Liver (tissue), 8 donors: ENCODE measurements at regions not wholly inside any gene's neighbourhood (a gene's known extent, or its start where the extent isn't known, plus 50 kb on each side); places are given as distances from the start of the nearest gene placed in this dataset.

Experiments
- DNase-seq: peaks from one replicate; pipeline ENCODE4 v3.0.0-alpha.2; 2017; ENCODE audit warnings: low spot score
- H3K27ac ChIP-seq, 2 donors: one replicate each; pipeline ENCODE4 v1.7.0; 2013; ENCODE audit warnings: inconsistent platforms in 2 of 2, low read length in 2 of 2, control low read depth in 1 of 2, low read depth in 1 of 2, mild to moderate bottlenecking in 1 of 2
- H3K27me3 ChIP-seq, 4 donors: one replicate each; pipeline versions ENCODE4 v1.6.1 to v1.7.0; 2013; ENCODE audit warnings: low read length in 3 of 4, inconsistent platforms in 1 of 4, mild to moderate bottlenecking in 1 of 4, moderate library complexity in 1 of 4; ENCODE audit not compliant: control insufficient read depth in 4 of 4, insufficient read depth in 4 of 4
- H3K36me3 ChIP-seq, 4 donors: one replicate each; pipeline versions ENCODE4 v1.6.1 to v1.7.0; 2013; ENCODE audit warnings: low read length in 3 of 4, mild to moderate bottlenecking in 3 of 4, low read depth in 1 of 4, moderate library complexity in 1 of 4; ENCODE audit not compliant: control insufficient read depth in 4 of 4, insufficient read depth in 3 of 4
- H3K4me1 ChIP-seq, 4 donors: one replicate each; pipeline versions ENCODE4 v1.6.1 to v1.7.0; 2013; ENCODE audit warnings: low read length in 3 of 4, mild to moderate bottlenecking in 3 of 4, moderate library complexity in 1 of 4; ENCODE audit not compliant: control insufficient read depth in 4 of 4, insufficient read depth in 4 of 4
- H3K4me3 ChIP-seq, 3 donors: one replicate each; pipeline versions ENCODE4 v1.6.1 to v1.7.0; 2013; ENCODE audit warnings: low read length in 3 of 3, control low read depth in 1 of 3, low read depth in 1 of 3, mild to moderate bottlenecking in 1 of 3
- H3K9ac ChIP-seq, 2 donors: one replicate each; pipeline ENCODE4 v1.7.0; 2013; ENCODE audit warnings: low read length in 2 of 2, mild to moderate bottlenecking in 2 of 2, moderate library complexity in 2 of 2, control low read depth in 1 of 2, low read depth in 1 of 2
- H3K9me3 ChIP-seq, 4 donors: one replicate each; pipeline versions ENCODE4 v1.6.1 to v1.7.0; 2013; ENCODE audit warnings: low read length in 3 of 4; ENCODE audit not compliant: control insufficient read depth in 4 of 4
- EGR1 ChIP-seq, 2 donors: IDR thresholded peaks; 2 replicates each; pipeline ENCODE4 v1.6.1; 2016 to 2018; ENCODE audit warnings: antibody characterized with exemption in 2 of 2, low read depth in 2 of 2
- FOXA1 ChIP-seq: IDR thresholded peaks from 2 replicates; pipeline ENCODE4 v1.6.1; 2016; ENCODE audit warnings: antibody characterized with exemption
- FOXA2 ChIP-seq: IDR thresholded peaks from 2 replicates; pipeline ENCODE4 v1.6.1; 2016; ENCODE audit warnings: antibody characterized with exemption
- GABPA ChIP-seq, 2 donors: IDR thresholded peaks in 1 of 2; conservative IDR thresholded peaks in 1 of 2; 2 replicates each; pipeline ENCODE4 v1.6.1; 2016; ENCODE audit warnings: antibody characterized with exemption in 2 of 2, mild to moderate bottlenecking in 1 of 2, moderate library complexity in 1 of 2
- HNF4A ChIP-seq, 2 donors: conservative IDR thresholded peaks; 2 replicates each; pipeline ENCODE4 v1.6.1; 2016; ENCODE audit warnings: antibody characterized with exemption in 2 of 2, mild to moderate bottlenecking in 2 of 2
- HNF4G ChIP-seq: IDR thresholded peaks from 2 replicates; pipeline ENCODE4 v1.6.1; 2016; ENCODE audit warnings: antibody characterized with exemption
- JUND ChIP-seq, 2 donors: IDR thresholded peaks; 2 replicates each; pipeline ENCODE4 v1.6.1; 2016; ENCODE audit warnings: antibody characterized with exemption in 2 of 2
- NR2F2 ChIP-seq: IDR thresholded peaks from 2 replicates; pipeline ENCODE4 v1.6.1; 2016; ENCODE audit warnings: antibody characterized with exemption
- RAD21 ChIP-seq, 2 donors: IDR thresholded peaks; 2 replicates each; pipeline ENCODE4 v1.6.1; 2016; ENCODE audit warnings: antibody characterized with exemption in 2 of 2, mild to moderate bottlenecking in 2 of 2
- TAF1 ChIP-seq: conservative IDR thresholded peaks from 2 replicates; pipeline ENCODE4 v1.6.1; 2016; ENCODE audit warnings: antibody characterized with exemption, mild to moderate bottlenecking
- YY1 ChIP-seq: IDR thresholded peaks from 2 replicates; pipeline ENCODE4 v1.6.1; 2016; ENCODE audit warnings: antibody characterized with exemption, mild to moderate bottlenecking
- WGBS: extraction: QIAGEN DNeasy Blood & Tissue Kit; methylation state at CpG from one replicate; pipeline ENCODE4 v1.1.7; 2013; 5-methylcytosine and 5-hydroxymethylcytosine counted together
- TF ChIP-seq, protein P1 (sequence below): IDR thresholded peaks from 2 replicates; pipeline ENCODE4 v1.6.1; 2016; ENCODE audit warnings: antibody characterized with exemption
- TF ChIP-seq, protein P2 (sequence below): IDR thresholded peaks from 2 replicates; pipeline ENCODE4 v1.6.1; 2016; ENCODE audit warnings: antibody characterized with exemption, mild to moderate bottlenecking
- TF ChIP-seq, protein P3 (sequence below): IDR thresholded peaks from 2 replicates; pipeline ENCODE4 v1.6.1; 2016; ENCODE audit warnings: antibody characterized with exemption
- TF ChIP-seq, protein P4 (sequence below): fragments of 150-350 bp; IDR thresholded peaks from 2 replicates; pipeline ENCODE4 v1.5.1; 2017; ENCODE audit warnings: improper control_type of control experiment, low read depth, low read length; ENCODE audit not compliant: missing input control
- donor health status: healthy.
- donor health status: healthy.
- donor health status: healthy.
- donor health status: healthy.
- donor health status: healthy.

DNA sequence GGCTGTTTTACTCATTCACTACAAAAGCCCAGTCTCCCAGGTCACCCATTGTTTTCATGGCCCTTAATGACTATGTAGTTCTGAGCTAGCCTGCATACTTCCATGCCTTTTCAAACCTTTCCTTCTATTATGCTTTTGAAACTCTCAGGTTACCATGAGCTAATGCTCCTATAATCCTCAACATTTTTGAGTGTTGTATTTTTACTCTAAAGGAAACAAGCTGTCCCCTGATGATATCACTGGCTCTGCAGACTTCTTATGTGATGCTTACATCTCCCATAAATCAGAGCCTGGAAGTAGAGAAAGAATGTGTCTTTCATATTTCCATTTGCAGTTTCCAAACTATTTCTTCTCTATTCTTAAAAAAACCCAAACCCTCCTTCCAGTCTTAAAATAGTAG lies 159.0 kb upstream of the RAG2 start:
- TF ChIP-seq, protein P1, sequence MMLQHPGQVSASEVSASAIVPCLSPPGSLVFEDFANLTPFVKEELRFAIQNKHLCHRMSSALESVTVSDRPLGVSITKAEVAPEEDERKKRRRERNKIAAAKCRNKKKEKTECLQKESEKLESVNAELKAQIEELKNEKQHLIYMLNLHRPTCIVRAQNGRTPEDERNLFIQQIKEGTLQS = no peak
- TF ChIP-seq RAD21 (IDR thresholded peaks at IDR 0.05) = no peak
- H3K4me1 ChIP-seq = no peaks in the 10 kb centered on the region
- no peaks in the 10 kb centered on the region for H3K36me3 ChIP-seq
- H3K9ac ChIP-seq = no peak overlapping the region
- no peak for DNase-seq
- no peak overlapping the region for H3K27ac ChIP-seq
- H3K4me3 ChIP-seq = no peak overlapping the region
- H3K9me3 ChIP-seq = peaks cover 0 to 1% (median 0%) of the 10 kb centered on the region in 4 donors
- peaks cover 0 to 3% (median 0%) of the 10 kb centered on the region in 4 donors for H3K27me3 ChIP-seq

DNA sequence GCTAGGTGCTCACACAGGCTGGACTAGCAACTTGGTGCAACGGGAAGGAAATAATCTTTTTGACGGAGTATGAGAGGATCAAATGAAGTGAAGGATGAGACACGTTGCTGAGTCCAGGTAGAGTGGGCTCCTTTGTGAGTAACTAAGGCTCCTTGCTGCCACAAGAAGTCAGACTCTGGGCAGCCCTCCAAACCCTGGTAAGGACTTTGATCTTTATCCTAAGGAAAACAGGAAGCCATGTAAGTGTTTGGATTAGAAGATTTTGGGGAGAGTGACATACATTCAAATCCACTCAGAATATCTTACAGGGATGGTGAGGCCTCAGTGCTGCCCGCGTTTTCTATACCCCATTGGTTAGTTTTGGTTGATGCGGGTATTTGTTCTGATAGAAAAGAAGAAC lies 155.9 kb upstream of the RAG2 start:
- H3K9me3 ChIP-seq = no peaks in the 10 kb centered on the region
- TF ChIP-seq JUND (IDR thresholded peaks at IDR 0.05) (no peak), GABPA (IDR thresholded peaks at IDR 0.05 in 1 of 2, conservative IDR thresholded peaks at IDR 0.05 in 1 of 2) (no peak), RAD21 (IDR thresholded peaks at IDR 0.05) (no peak), HNF4A (conservative IDR thresholded peaks at IDR 0.05) (no peak)
- TF ChIP-seq, protein P2, sequence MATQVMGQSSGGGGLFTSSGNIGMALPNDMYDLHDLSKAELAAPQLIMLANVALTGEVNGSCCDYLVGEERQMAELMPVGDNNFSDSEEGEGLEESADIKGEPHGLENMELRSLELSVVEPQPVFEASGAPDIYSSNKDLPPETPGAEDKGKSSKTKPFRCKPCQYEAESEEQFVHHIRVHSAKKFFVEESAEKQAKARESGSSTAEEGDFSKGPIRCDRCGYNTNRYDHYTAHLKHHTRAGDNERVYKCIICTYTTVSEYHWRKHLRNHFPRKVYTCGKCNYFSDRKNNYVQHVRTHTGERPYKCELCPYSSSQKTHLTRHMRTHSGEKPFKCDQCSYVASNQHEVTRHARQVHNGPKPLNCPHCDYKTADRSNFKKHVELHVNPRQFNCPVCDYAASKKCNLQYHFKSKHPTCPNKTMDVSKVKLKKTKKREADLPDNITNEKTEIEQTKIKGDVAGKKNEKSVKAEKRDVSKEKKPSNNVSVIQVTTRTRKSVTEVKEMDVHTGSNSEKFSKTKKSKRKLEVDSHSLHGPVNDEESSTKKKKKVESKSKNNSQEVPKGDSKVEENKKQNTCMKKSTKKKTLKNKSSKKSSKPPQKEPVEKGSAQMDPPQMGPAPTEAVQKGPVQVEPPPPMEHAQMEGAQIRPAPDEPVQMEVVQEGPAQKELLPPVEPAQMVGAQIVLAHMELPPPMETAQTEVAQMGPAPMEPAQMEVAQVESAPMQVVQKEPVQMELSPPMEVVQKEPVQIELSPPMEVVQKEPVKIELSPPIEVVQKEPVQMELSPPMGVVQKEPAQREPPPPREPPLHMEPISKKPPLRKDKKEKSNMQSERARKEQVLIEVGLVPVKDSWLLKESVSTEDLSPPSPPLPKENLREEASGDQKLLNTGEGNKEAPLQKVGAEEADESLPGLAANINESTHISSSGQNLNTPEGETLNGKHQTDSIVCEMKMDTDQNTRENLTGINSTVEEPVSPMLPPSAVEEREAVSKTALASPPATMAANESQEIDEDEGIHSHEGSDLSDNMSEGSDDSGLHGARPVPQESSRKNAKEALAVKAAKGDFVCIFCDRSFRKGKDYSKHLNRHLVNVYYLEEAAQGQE = no peak
- peaks cover 0 to 3% (median 0%) of the 10 kb centered on the region in 4 donors for H3K27me3 ChIP-seq
- H3K27ac ChIP-seq = no peak overlapping the region
- H3K36me3 ChIP-seq = no peaks in the 10 kb centered on the region
- WGBS = 80% methylated on average over 6 of the region's 6 CpGs
- no peak for DNase-seq
- no peak overlapping the region for H3K4me3 ChIP-seq
- no peak overlapping the region for H3K9ac ChIP-seq
- no peaks in the 10 kb centered on the region for H3K4me1 ChIP-seq

DNA sequence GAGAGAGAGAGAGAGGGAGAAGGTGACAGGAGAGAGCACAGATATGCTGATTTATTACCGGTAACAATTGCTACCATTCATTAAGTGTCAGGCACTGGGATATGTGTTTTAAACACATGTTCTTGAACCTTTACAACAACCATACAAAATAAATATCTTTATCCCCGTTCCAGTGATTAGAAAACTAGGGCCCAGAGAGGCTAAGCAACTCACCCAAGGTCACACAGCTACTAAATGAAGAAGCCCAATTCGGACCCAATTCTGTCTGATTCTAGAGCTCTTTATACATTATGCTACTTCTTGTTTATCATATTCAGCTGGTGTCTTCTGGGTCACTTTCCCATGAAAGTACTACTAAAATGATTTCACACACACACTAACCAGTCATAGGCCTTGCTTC lies 154.0 kb upstream of the RAG2 start:
- TF ChIP-seq, protein P1 = no peak
- TF ChIP-seq HNF4G (no peak), FOXA2 (no peak), RAD21 (IDR thresholded peaks at IDR 0.05) (no peak), YY1 (no peak), EGR1 (IDR thresholded peaks at IDR 0.05; ENCODE audit: low read depth in 2 of 2) (no peak), FOXA1 (no peak), HNF4A (conservative IDR thresholded peaks at IDR 0.05) (no peak), NR2F2 (no peak), TAF1 (no peak), JUND (IDR thresholded peaks at IDR 0.05) (no peak)
- TF ChIP-seq, protein P2 = no peak
- TF ChIP-seq, protein P3, sequence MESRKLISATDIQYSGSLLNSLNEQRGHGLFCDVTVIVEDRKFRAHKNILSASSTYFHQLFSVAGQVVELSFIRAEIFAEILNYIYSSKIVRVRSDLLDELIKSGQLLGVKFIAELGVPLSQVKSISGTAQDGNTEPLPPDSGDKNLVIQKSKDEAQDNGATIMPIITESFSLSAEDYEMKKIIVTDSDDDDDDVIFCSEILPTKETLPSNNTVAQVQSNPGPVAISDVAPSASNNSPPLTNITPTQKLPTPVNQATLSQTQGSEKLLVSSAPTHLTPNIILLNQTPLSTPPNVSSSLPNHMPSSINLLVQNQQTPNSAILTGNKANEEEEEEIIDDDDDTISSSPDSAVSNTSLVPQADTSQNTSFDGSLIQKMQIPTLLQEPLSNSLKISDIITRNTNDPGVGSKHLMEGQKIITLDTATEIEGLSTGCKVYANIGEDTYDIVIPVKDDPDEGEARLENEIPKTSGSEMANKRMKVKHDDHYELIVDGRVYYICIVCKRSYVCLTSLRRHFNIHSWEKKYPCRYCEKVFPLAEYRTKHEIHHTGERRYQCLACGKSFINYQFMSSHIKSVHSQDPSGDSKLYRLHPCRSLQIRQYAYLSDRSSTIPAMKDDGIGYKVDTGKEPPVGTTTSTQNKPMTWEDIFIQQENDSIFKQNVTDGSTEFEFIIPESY = no peak
- TF ChIP-seq, protein P4, sequence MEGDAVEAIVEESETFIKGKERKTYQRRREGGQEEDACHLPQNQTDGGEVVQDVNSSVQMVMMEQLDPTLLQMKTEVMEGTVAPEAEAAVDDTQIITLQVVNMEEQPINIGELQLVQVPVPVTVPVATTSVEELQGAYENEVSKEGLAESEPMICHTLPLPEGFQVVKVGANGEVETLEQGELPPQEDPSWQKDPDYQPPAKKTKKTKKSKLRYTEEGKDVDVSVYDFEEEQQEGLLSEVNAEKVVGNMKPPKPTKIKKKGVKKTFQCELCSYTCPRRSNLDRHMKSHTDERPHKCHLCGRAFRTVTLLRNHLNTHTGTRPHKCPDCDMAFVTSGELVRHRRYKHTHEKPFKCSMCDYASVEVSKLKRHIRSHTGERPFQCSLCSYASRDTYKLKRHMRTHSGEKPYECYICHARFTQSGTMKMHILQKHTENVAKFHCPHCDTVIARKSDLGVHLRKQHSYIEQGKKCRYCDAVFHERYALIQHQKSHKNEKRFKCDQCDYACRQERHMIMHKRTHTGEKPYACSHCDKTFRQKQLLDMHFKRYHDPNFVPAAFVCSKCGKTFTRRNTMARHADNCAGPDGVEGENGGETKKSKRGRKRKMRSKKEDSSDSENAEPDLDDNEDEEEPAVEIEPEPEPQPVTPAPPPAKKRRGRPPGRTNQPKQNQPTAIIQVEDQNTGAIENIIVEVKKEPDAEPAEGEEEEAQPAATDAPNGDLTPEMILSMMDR = no peak
- DNase-seq = no peak
- Histone ChIP-seq H3K36me3 (no peaks in the 10 kb centered on the region), H3K9ac (no peak overlapping the region), H3K27me3 (peaks cover 0 to 3% (median 0%) of the 10 kb centered on the region in 4 donors), H3K9me3 (no peaks in the 10 kb centered on the region), H3K4me3 (no peak overlapping the region), H3K4me1 (peaks cover 0 to 3% (median under 1%) of the 10 kb centered on the region in 4 donors), H3K27ac (no peak overlapping the region)
- 70% methylated on average over 3 of the region's 3 CpGs for WGBS
